ENCODE measurements at regions not wholly inside any gene's neighbourhood (a gene's known extent, or its start where the extent isn't known, plus 50 kb on each side); places are given as distances from the start of the nearest gene placed in this dataset.

- WGBS, 2 donors = 86 to 89% methylated on average over 1 of the region's 1 CpG
- ATAC-seq (ENCODE audit: insufficient read depth, low FRiP score) (no peak), DNase-seq (no peak)
- no peak overlapping the region for H3K4me3 ChIP-seq
- no peaks in the 10 kb centered on the region for H3K36me3 ChIP-seq (ENCODE audit: control insufficient read depth in 4 of 4, insufficient read depth in 4 of 4, low read length in 4 of 4)
- H3K27me3 ChIP-seq (ENCODE audit: control insufficient read depth in 3 of 3, insufficient read depth in 3 of 3, low read length in 2 of 3) = no peaks in the 10 kb centered on the region
- H3K4me1 ChIP-seq (ENCODE audit: control insufficient read depth in 5 of 5, insufficient read depth in 5 of 5, low read length in 5 of 5) = no peaks in the 10 kb centered on the region
- H3K9ac ChIP-seq (ENCODE audit: insufficient read depth in 1 of 2, low read length in 2 of 2) = no peak overlapping the region
- no peak overlapping the region for H3K27ac ChIP-seq (ENCODE audit: low read depth in 1 of 2, low read length in 1 of 2)
- no peak for TF ChIP-seq CTCF (IDR thresholded peaks at IDR 0.05; ENCODE audit: control extremely low read depth, extremely low read depth)
- no peaks in the 10 kb centered on the region for H3K9me3 ChIP-seq (ENCODE audit: control insufficient read depth in 4 of 4, insufficient read depth in 3 of 4, low read length in 3 of 4)
Observed at GRCh38 chr18:29693334-29693733, 1349.2 kb downstream of the DSC3 start.

- Histone ChIP-seq H3K27me3 (ENCODE audit: control insufficient read depth in 3 of 3, insufficient read depth in 3 of 3, low read length in 2 of 3) (no peaks in the 10 kb centered on the region), H3K9ac (ENCODE audit: insufficient read depth in 1 of 2, low read length in 2 of 2) (no peak overlapping the region), H3K4me3 (no peak overlapping the region), H3K36me3 (ENCODE audit: control insufficient read depth in 4 of 4, insufficient read depth in 4 of 4, low read length in 4 of 4) (no peaks in the 10 kb centered on the region), H3K4me1 (ENCODE audit: control insufficient read depth in 5 of 5, insufficient read depth in 5 of 5, low read length in 5 of 5) (no peaks in the 10 kb centered on the region), H3K27ac (ENCODE audit: low read depth in 1 of 2, low read length in 1 of 2) (no peak overlapping the region), H3K9me3 (ENCODE audit: control insufficient read depth in 4 of 4, insufficient read depth in 3 of 4, low read length in 3 of 4) (peaks cover 0 to 3% (median 1%) of the 10 kb centered on the region in 4 donors)
- WGBS, 2 donors = 79 to 86% methylated on average over 4 of the region's 4 CpGs
- DNase-seq (no peak), ATAC-seq (ENCODE audit: insufficient read depth, low FRiP score) (no peak)
- no peak for TF ChIP-seq CTCF (IDR thresholded peaks at IDR 0.05; ENCODE audit: control extremely low read depth, extremely low read depth)
Observed at GRCh38 chr18:29681578-29681977, 1361.0 kb downstream of the DSC3 start.

- Histone ChIP-seq H3K9ac (ENCODE audit: insufficient read depth in 1 of 2, low read length in 2 of 2) (no peak overlapping the region), H3K27me3 (ENCODE audit: control insufficient read depth in 3 of 3, insufficient read depth in 3 of 3, low read length in 2 of 3) (no peaks in the 10 kb centered on the region), H3K9me3 (ENCODE audit: control insufficient read depth in 4 of 4, insufficient read depth in 3 of 4, low read length in 3 of 4) (no peaks in the 10 kb centered on the region), H3K4me1 (ENCODE audit: control insufficient read depth in 5 of 5, insufficient read depth in 5 of 5, low read length in 5 of 5) (no peaks in the 10 kb centered on the region), H3K4me3 (no peak overlapping the region), H3K36me3 (ENCODE audit: control insufficient read depth in 4 of 4, insufficient read depth in 4 of 4, low read length in 4 of 4) (no peaks in the 10 kb centered on the region), H3K27ac (ENCODE audit: low read depth in 1 of 2, low read length in 1 of 2) (no peak overlapping the region)
- DNase-seq (no peak), ATAC-seq (ENCODE audit: insufficient read depth, low FRiP score) (no peak)
- WGBS, 2 donors = 22 to 43% methylated on average over 4 of the region's 4 CpGs
- no peak for TF ChIP-seq CTCF (IDR thresholded peaks at IDR 0.05; ENCODE audit: control extremely low read depth, extremely low read depth)
Observed at GRCh38 chr18:29664278-29665036, 1378.1 kb downstream of the DSC3 start.

- Histone ChIP-seq H3K9me3 (ENCODE audit: control insufficient read depth in 4 of 4, insufficient read depth in 3 of 4, low read length in 3 of 4) (no peaks in the 10 kb centered on the region), H3K4me3 (no peak overlapping the region), H3K9ac (ENCODE audit: insufficient read depth in 1 of 2, low read length in 2 of 2) (no peak overlapping the region), H3K27me3 (ENCODE audit: control insufficient read depth in 3 of 3, insufficient read depth in 3 of 3, low read length in 2 of 3) (no peaks in the 10 kb centered on the region), H3K36me3 (ENCODE audit: control insufficient read depth in 4 of 4, insufficient read depth in 4 of 4, low read length in 4 of 4) (no peaks in the 10 kb centered on the region), H3K27ac (ENCODE audit: low read depth in 1 of 2, low read length in 1 of 2) (no peak overlapping the region), H3K4me1 (ENCODE audit: control insufficient read depth in 5 of 5, insufficient read depth in 5 of 5, low read length in 5 of 5) (no peaks in the 10 kb centered on the region)
- TF ChIP-seq CTCF (IDR thresholded peaks at IDR 0.05; ENCODE audit: control extremely low read depth, extremely low read depth) = no peak
- 70 to 75% methylated on average over 3 of the region's 3 CpGs for WGBS, 2 donors
- ATAC-seq (ENCODE audit: insufficient read depth, low FRiP score) = no peak
- DNase-seq = no peak
Observed at GRCh38 chr18:29661924-29662323, 1380.6 kb downstream of the DSC3 start.

Measured in lung (tissue), 11 donors.